Lung (tissue), 11 donors: ENCODE measurements at regions not wholly inside any gene's neighbourhood (a gene's known extent, or its start where the extent isn't known, plus 50 kb on each side); places are given as distances from the start of the nearest gene placed in this dataset.

ENCODE experiments used
- ATAC-seq: fragments of 200-7000 bp; cut with Tn5 transposase; one replicate; pipeline ENCODE4 v1.9.1; 2020; ENCODE audit warnings: moderate number of reproducible peaks; ENCODE audit not compliant: insufficient read depth, low FRiP score
- DNase-seq, 3 donors: peaks; one replicate each; pipeline ENCODE4 v3.0.0-alpha.2; 2013 to 2017
- H3K27ac ChIP-seq, 2 donors: one replicate each; pipeline ENCODE4 v1.5.1; 2013; ENCODE audit warnings: mild to moderate bottlenecking in 2 of 2, moderate library complexity in 2 of 2, control low read depth in 1 of 2, inconsistent platforms in 1 of 2, low read depth in 1 of 2, low read length in 1 of 2
- H3K27me3 ChIP-seq, 3 donors: one replicate each; pipeline ENCODE4 v1.5.1; 2013; ENCODE audit warnings: low read length in 2 of 3; ENCODE audit not compliant: control insufficient read depth in 3 of 3, insufficient read depth in 3 of 3
- H3K36me3 ChIP-seq, 4 donors: one replicate each; pipeline ENCODE4 v1.5.1; 2013; ENCODE audit warnings: low read length in 4 of 4, mild to moderate bottlenecking in 1 of 4, moderate library complexity in 1 of 4; ENCODE audit not compliant: control insufficient read depth in 4 of 4, insufficient read depth in 4 of 4
- H3K4me1 ChIP-seq, 5 donors: one replicate each; pipeline ENCODE4 v1.5.1; 2013; ENCODE audit warnings: low read length in 5 of 5, mild to moderate bottlenecking in 2 of 5, moderate library complexity in 1 of 5; ENCODE audit not compliant: control insufficient read depth in 5 of 5, insufficient read depth in 5 of 5
- H3K4me3 ChIP-seq: one replicate; pipeline ENCODE4 v1.5.1; 2013; ENCODE audit warnings: mild to moderate bottlenecking, control low read depth, moderate library complexity
- H3K9ac ChIP-seq, 2 donors: one replicate each; pipeline ENCODE4 v1.5.1; 2013; ENCODE audit warnings: low read length in 2 of 2, control low read depth in 1 of 2; ENCODE audit not compliant: insufficient read depth in 1 of 2
- H3K9me3 ChIP-seq, 4 donors: one replicate each; pipeline ENCODE4 v1.5.1; 2013; ENCODE audit warnings: low read length in 3 of 4, mild to moderate bottlenecking in 1 of 4, moderate library complexity in 1 of 4; ENCODE audit not compliant: control insufficient read depth in 4 of 4, insufficient read depth in 3 of 4
- CTCF ChIP-seq: IDR thresholded peaks from 2 replicates; pipeline ENCODE4 v1.5.1; 2012; ENCODE audit warnings: mild to moderate bottlenecking; ENCODE audit errors: control extremely low read depth, extremely low read depth
- WGBS, 2 donors: extraction: QIAGEN DNeasy Blood & Tissue Kit; methylation state at CpG; one replicate each; pipeline ENCODE4 v1.1.7; 2013; 5-methylcytosine and 5-hydroxymethylcytosine counted together
- donor health status: control.
- donor health status: control.
- donor health status: Bipolar disorder and iron deficiency.
- donor health status: healthy.
- donor health status: DM: yes; HTN: yes; CAD: no.

DNA sequence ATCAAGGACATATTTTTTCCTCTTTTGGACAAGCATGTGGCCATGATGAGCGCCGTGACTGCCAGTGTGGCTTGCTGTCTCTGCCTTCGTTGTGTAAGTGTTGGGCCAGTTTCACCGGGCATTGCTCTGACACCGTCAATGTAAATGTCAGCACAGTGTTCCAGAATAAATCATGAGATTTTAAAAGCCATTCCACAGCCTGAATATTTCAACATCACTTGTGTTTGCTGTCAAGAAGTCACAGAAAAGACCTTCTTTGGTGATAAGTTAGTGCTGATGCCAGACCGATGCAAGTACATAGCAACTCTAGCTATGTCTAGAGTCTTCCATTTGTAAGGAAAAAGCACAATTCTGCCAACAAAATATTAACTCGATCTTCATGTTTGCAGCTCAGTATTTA, 467.8 kb downstream of the TBC1D22A start:
- TF ChIP-seq CTCF = no peak
- peak; percentile 69 to 97 (median 96) for DNase-seq
- no peaks in the 10 kb centered on the region for H3K36me3 ChIP-seq
- no peak overlapping the region for H3K4me3 ChIP-seq
- peaks cover 0 to 21% (median 0%) of the 10 kb centered on the region in 5 donors for H3K4me1 ChIP-seq
- peak overlapping the region in 1 of 2 donors; percentile 36 for H3K9ac ChIP-seq
- peaks cover 0 to 16% (median 1%) of the 10 kb centered on the region in 4 donors for H3K9me3 ChIP-seq
- ATAC-seq = no peak
- no peak overlapping the region for H3K27ac ChIP-seq
- no peaks in the 10 kb centered on the region for H3K27me3 ChIP-seq
- 71 to 84% methylated on average over 7 of the region's 7 CpGs for WGBS, 2 donors

DNA sequence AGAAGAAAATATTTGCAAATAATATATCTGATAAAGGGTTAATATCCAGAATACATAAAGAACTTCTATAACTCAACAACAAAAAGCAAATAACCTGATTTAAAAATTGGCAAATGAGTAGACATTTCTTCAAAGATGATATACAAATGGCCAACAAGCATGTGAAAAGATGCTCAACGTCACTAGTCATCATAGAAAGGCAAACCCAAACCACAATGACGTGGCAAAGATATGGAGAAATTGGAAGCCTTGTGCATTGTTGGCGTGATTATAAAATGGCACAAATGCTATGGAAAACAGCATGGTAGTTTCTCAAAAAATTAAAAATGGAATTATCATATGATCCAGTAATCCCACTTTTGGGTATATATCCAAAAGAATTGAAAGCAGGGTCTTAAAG, 466.3 kb downstream of the TBC1D22A start:
- DNase-seq (no peak), ATAC-seq (no peak)
- Histone ChIP-seq H3K36me3 (no peaks in the 10 kb centered on the region), H3K27me3 (no peaks in the 10 kb centered on the region), H3K9ac (no peak overlapping the region), H3K9me3 (peaks cover 0 to 14% (median 1%) of the 10 kb centered on the region in 4 donors), H3K4me1 (peaks cover 0 to 21% (median 0%) of the 10 kb centered on the region in 5 donors), H3K27ac (no peak overlapping the region), H3K4me3 (no peak overlapping the region)
- WGBS, 2 donors = 75 to 84% methylated on average over 3 of the region's 3 CpGs
- TF ChIP-seq CTCF = no peak

DNA sequence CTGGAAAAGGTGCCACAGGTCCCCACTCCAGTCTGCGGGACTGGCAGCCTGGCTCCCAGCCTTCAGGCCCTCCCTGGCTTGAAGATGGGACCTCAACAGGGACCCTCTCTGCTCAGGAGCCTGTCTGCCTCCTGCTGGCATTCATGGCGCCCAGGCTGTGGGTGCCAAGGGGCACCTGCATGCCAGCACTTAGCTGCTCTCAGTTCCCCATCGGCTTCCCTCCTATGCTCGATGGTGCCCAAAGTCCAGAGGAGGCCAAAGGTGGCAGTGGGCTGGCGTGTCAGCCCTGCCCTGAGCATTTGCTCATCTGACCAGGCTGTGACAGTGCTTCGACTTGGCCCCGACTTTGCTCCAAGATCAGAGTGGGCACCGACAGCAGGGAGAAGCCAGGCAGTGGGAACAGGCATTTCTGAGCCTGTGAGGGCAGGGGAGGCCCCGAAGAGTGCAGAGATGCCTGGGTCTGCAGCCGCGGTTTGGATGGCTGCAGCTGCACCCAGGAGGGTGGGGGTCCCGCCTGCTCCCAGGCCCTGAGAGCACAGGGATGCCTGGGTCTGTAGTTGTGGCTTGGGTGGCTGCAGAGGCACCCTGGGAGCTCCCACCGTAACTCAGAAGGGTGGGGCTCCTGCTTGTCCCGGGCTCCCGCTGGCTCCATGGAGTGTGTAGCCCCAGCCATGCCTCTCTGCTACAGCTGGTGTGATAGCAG, 463.6 kb downstream of the TBC1D22A start:
- Histone ChIP-seq H3K27ac (no peak overlapping the region), H3K9me3 (no peaks in the 10 kb centered on the region), H3K9ac (no peak overlapping the region), H3K4me1 (peaks cover 0 to 15% (median 0%) of the 10 kb centered on the region in 5 donors), H3K27me3 (no peaks in the 10 kb centered on the region), H3K36me3 (no peaks in the 10 kb centered on the region), H3K4me3 (no peak overlapping the region)
- 87 to 92% methylated on average over 15 of the region's 15 CpGs for WGBS, 2 donors
- ATAC-seq = no peak
- TF ChIP-seq CTCF = no peak
- DNase-seq = no peak
